NCI-H1417 (cell line): ENCODE measurements at regions not wholly inside any gene's neighbourhood (a gene's known extent, or its start where the extent isn't known, plus 50 kb on each side); places are given as distances from the start of the nearest gene placed in this dataset.

Experiments used
- DNase-seq, 3 experiments: peaks; one replicate each; lab custom pipeline; 2025; lab: John Stamatoyannopoulos, UW

- no peak for DNase-seq
These were observed 104.7 kb downstream of the TSN start for GRCh38 chr2:121860033-121860757.

GRCh38 chr2:121860758-121861227, 105.3 kb downstream of the TSN start:
- no peak for DNase-seq

GRCh38 chr2:121862286-121862685, 106.8 kb downstream of the TSN start:
- no peak for DNase-seq

- DNase-seq = no peak
These were observed 110.5 kb downstream of the TSN start for GRCh38 chr2:121865914-121866313.

GRCh38 chr2:121866789-121867188, 111.3 kb downstream of the TSN start:
- no peak for DNase-seq

- DNase-seq = peak in 1 of 3 experiments; percentile 8
These were observed 113.2 kb downstream of the TSN start for GRCh38 chr2:121868652-121869051.

GRCh38 chr2:121869363-121869762, 113.9 kb downstream of the TSN start:
- no peak for DNase-seq

- no peak for DNase-seq
These were observed 114.4 kb downstream of the TSN start for GRCh38 chr2:121869873-121870272.

GRCh38 chr2:121872651-121873050, 117.2 kb downstream of the TSN start:
- DNase-seq = no peak

- no peak for DNase-seq
These were observed 118.4 kb downstream of the TSN start for GRCh38 chr2:121873864-121874263.

- DNase-seq = no peak
These were observed 120.2 kb downstream of the TSN start for GRCh38 chr2:121875585-121876185.

- DNase-seq = no peak
These were observed 121.9 kb downstream of the TSN start for GRCh38 chr2:121877366-121877765.

GRCh38 chr2:121880283-121880682, 124.8 kb downstream of the TSN start:
- no peak for DNase-seq

- DNase-seq = no peak
These were observed 125.6 kb downstream of the TSN start for GRCh38 chr2:121881038-121881437.

GRCh38 chr2:121881950-121882349, 126.5 kb downstream of the TSN start:
- no peak for DNase-seq

GRCh38 chr2:121884078-121884477, 128.6 kb downstream of the TSN start:
- peak in 1 of 3 experiments; percentile 37 for DNase-seq

GRCh38 chr2:121884511-121884921, 129.1 kb downstream of the TSN start:
- DNase-seq = peak in 1 of 3 experiments; percentile 51

- no peak for DNase-seq
These were observed 130.6 kb downstream of the TSN start for GRCh38 chr2:121886059-121886458.

GRCh38 chr2:121887513-121888188, 132.2 kb downstream of the TSN start:
- no peak for DNase-seq

GRCh38 chr2:121888189-121888557, 132.7 kb downstream of the TSN start:
- no peak for DNase-seq

GRCh38 chr2:121890041-121890440, 134.6 kb downstream of the TSN start:
- no peak for DNase-seq

GRCh38 chr2:121895723-121896571, 140.5 kb downstream of the TSN start:
- no peak for DNase-seq
